K562 (cell line): ENCODE measurements at regions not wholly inside any gene's neighbourhood (a gene's known extent, or its start where the extent isn't known, plus 50 kb on each side); places are given as distances from the start of the nearest gene placed in this dataset.

Experiments used
- ATAC-seq: fragments of 200-7000 bp; cut with Tn5 transposase; 3 replicates; pipeline ENCODE4 v1.9.1; 2020; ENCODE audit warnings: moderate library complexity
- BruUV-seq: library from RNA; stranded (reverse); fragments of 400-500 nt; replicated peaks from 2 replicates; lab custom pipeline; 2021; lab: Mats Ljungman, UMichigan
- CTCF ChIA-PET: fragments of 300-600 bp; formaldehyde crosslinking; extraction: SDS; loops from one replicate; lab custom pipeline; 2021; ENCODE audit warnings: low intra/inter-chr PET ratio; lab: Yijun Ruan, JAX
- POLR2A ChIA-PET: fragments of 300-600, 350-650 bp; sonication (Branson Sonifier 250); formaldehyde crosslinking; extraction: SDS; loops from one replicate; lab custom pipeline; 2021; ENCODE audit warnings: antibody characterized with exemption, inconsistent platforms; lab: Yijun Ruan, JAX
- DNase-seq, 4 experiments: peaks; one replicate each; pipeline versions ENCODE4 v3.0.0 to v3.0.0-alpha.2; 2011 to 2018; ENCODE audit warnings: low spot score in 3 of 4, mixed read lengths in 3 of 4; ENCODE audit errors: extremely low read depth in 1 of 4
- FAIRE-seq: peaks from 2 replicates; lab custom pipeline; 2011; peaks lifted over from hg19 to GRCh38; lab: Jason Lieb, UNC
- H2AFZ ChIP-seq: 2 replicates; pipeline ENCODE4 v1.6.0; 2011; ENCODE audit warnings: low read depth, low read length, control low read depth, inconsistent platforms
- H3K27ac ChIP-seq: fragments of 200-600 bp; 3 replicates; pipeline ENCODE4 v1.8.0; 2011; ENCODE audit warnings: low read depth, mild to moderate bottlenecking, control low read depth, inconsistent platforms, low read length, moderate library complexity, mixed read lengths; ENCODE audit errors: extremely low read depth
- H3K27me3 ChIP-seq, 2 experiments: fragments of 300-600 bp in 1 of 2; 2 replicates in 1 of 2; 3 replicates in 1 of 2; pipeline versions ENCODE4 v1.6.0 to v1.8.0; 2011; ENCODE audit warnings: inconsistent platforms in 2 of 2, low read length in 2 of 2, mild to moderate bottlenecking in 1 of 2, mixed read lengths in 1 of 2, moderate library complexity in 1 of 2; ENCODE audit not compliant: control insufficient read depth in 2 of 2, insufficient read depth in 2 of 2
- H3K36me3 ChIP-seq: fragments of 300-600 bp; 3 replicates; pipeline ENCODE4 v1.8.0; 2011; ENCODE audit warnings: mild to moderate bottlenecking, low read length, inconsistent platforms; ENCODE audit not compliant: control insufficient read depth, insufficient read depth
- H3K4me1 ChIP-seq, 2 experiments: fragments of 200-600 bp in 1 of 2; replicated peaks in 1 of 2; 2 replicates in 1 of 2; 3 replicates in 1 of 2; pipeline versions ENCODE4 v1.5.1 to v1.8.0; 2011; ENCODE audit warnings: inconsistent platforms in 2 of 2, low read length in 2 of 2, mild to moderate bottlenecking in 1 of 2, mixed read lengths in 1 of 2, moderate library complexity in 1 of 2; ENCODE audit not compliant: control insufficient read depth in 2 of 2, insufficient read depth in 2 of 2
- H3K4me2 ChIP-seq: 2 replicates; pipeline ENCODE4 v1.6.1; 2011; ENCODE audit warnings: low read length, control low read depth, inconsistent platforms, mixed read lengths; ENCODE audit not compliant: insufficient read depth
- H3K4me3 ChIP-seq: fragments of 200-600 bp; sonication (generic), shearing (Covaris generic); 2 replicates; pipeline ENCODE4 v1.5.1; 2016; ENCODE audit warnings: control low read depth, inconsistent platforms
- H3K79me2 ChIP-seq: fragments of 200-600 bp; 3 replicates; pipeline ENCODE4 v1.8.0; 2011; ENCODE audit warnings: low read length, inconsistent platforms; ENCODE audit not compliant: control insufficient read depth, insufficient read depth
- H3K9ac ChIP-seq, 2 experiments: 2 replicates each; pipeline versions ENCODE4 v1.6.0 to v1.6.1; 2011; ENCODE audit warnings: low read depth in 2 of 2, low read length in 2 of 2, control low read depth in 1 of 2, inconsistent platforms in 1 of 2, mild to moderate bottlenecking in 1 of 2, mixed read lengths in 1 of 2; ENCODE audit not compliant: insufficient read depth in 1 of 2
- H3K9me1 ChIP-seq: one replicate; pipeline ENCODE4 v1.6.0; 2011; ENCODE audit warnings: inconsistent platforms, mild to moderate bottlenecking, low read length, moderate library complexity; ENCODE audit not compliant: control insufficient read depth, insufficient read depth
- H3K9me3 ChIP-seq: replicated peaks from 2 replicates; pipeline ENCODE4 v1.5.1; 2011; ENCODE audit warnings: low read depth, low read length, inconsistent platforms; ENCODE audit not compliant: control insufficient read depth, insufficient read depth
- H4K20me1 ChIP-seq: replicated peaks from 2 replicates; pipeline ENCODE4 v1.6.1; 2011; ENCODE audit warnings: low read length, inconsistent platforms, mixed read lengths; ENCODE audit not compliant: control insufficient read depth, insufficient read depth
- KAT7 ChIP-seq: sonication (generic); formaldehyde crosslinking; IDR thresholded peaks from 2 replicates; pipeline ENCODE4 v1.8.0; 2022; ENCODE audit warnings: missing genetic modification reagents, mild to moderate bottlenecking, borderline replicate concordance
- NEUROD1 ChIP-seq: fragments of 150-350 bp; IDR thresholded peaks from 2 replicates; pipeline ENCODE4 v1.6.1; 2014; ENCODE audit warnings: borderline replicate concordance, low read length, low read depth; ENCODE audit not compliant: partially characterized antibody
- NR2C1 ChIP-seq, 2 experiments: fragments of 450-650 bp; IDR thresholded peaks; 2 replicates each; pipeline ENCODE4 v1.6.1; 2017; ENCODE audit warnings: mild to moderate bottlenecking in 2 of 2, antibody characterized with exemption in 1 of 2, inconsistent platforms in 1 of 2, missing compliant biosample characterization in 1 of 2, missing genetic modification characterization in 1 of 2
- SRSF7 ChIP-seq: fragments of 200-400 bp; formaldehyde crosslinking; optimal IDR thresholded peaks from 2 replicates; pipeline ENCODE3; 2017; ENCODE audit warnings: mild to moderate bottlenecking, low read depth, low read length
- STAT5A ChIP-seq: IDR thresholded peaks from 2 replicates; pipeline ENCODE4 v1.6.1; 2012; ENCODE audit warnings: low read length, inconsistent platforms, borderline replicate concordance
- ZNF121 ChIP-seq: sonication (generic); formaldehyde crosslinking; conservative IDR thresholded peaks from 2 replicates; pipeline ENCODE4 v1.8.0; 2022; ENCODE audit warnings: missing genetic modification reagents
- WGBS: fragments of 100-300 bp; shearing (Covaris generic); methylation state at CpG from one replicate; pipeline ENCODE4 v1.1.6; 2016; ENCODE audit warnings: low coverage, mixed read lengths; ENCODE audit not compliant: insufficient coverage; ENCODE audit errors: missing lambda C conversion rate; 5-methylcytosine and 5-hydroxymethylcytosine counted together
- in situ Hi-C: fragments of 300-500 bp; cut with MboI; formaldehyde crosslinking; loops from 4 replicates; pipeline ENCODE4 v1.15.0; 2018; ENCODE audit warnings: inconsistent platforms, mixed read lengths
- intact Hi-C: fragments of 100-400 bp; cut with micrococcal nuclease; formaldehyde crosslinking; loops from 2 replicates; pipeline ENCODE4 v1.14.2; 2022
- TF ChIP-seq, protein P1 (sequence below): sonication (generic); formaldehyde crosslinking; IDR thresholded peaks from 2 replicates; pipeline ENCODE4 v1.9.0; 2022; ENCODE audit warnings: mild to moderate bottlenecking, missing genetic modification reagents
- TF ChIP-seq, protein P2 (sequence below): sonication (generic); formaldehyde crosslinking; IDR thresholded peaks from 2 replicates; pipeline ENCODE4 v1.8.0; 2023; ENCODE audit warnings: mild to moderate bottlenecking, missing genetic modification reagents
- TF ChIP-seq, protein P3 (sequence below): fragments of 250-450 bp; sonication (Bioruptor Pico); IDR thresholded peaks from 2 replicates; pipeline ENCODE4 v1.4.0; 2020; ENCODE audit warnings: mild to moderate bottlenecking, moderate library complexity, borderline replicate concordance
- TF ChIP-seq, protein P4 (sequence below): fragments of 450-650 bp; IDR thresholded peaks from 2 replicates; pipeline ENCODE4 v1.6.1; 2016; ENCODE audit warnings: low read depth, mild to moderate bottlenecking, moderate library complexity

DNA sequence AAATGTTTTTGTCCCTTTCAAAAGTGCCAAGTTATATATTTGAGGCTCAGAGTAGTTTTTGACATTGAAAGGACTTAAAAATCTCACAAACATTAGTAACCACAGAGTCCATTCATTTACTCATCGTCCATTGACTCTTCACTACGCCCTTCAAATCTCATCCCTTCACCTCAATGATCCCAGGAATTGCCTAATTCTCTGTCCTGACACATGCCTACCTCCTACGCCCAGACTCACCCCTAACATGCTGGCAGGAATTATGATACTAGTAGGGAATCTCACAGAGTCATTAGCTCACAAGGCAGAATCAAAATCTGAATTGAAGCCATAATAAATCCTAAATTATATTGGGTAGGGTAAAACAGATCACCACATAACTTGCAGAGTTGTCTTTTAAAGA is 410.1 kb downstream of the RAP2B start:
- Histone ChIP-seq H3K4me2 (no peak overlapping the region), H3K36me3 (no peaks in the 10 kb centered on the region), H3K27me3 (no peaks in the 10 kb centered on the region), H2AFZ (no peak overlapping the region), H3K9me3 (no peaks in the 10 kb centered on the region), H3K9me1 (no peaks in the 10 kb centered on the region), H4K20me1 (no peaks in the 10 kb centered on the region), H3K4me1 (no peaks in the 10 kb centered on the region), H3K9ac (no peak overlapping the region), H3K4me3 (no peak overlapping the region), H3K27ac (no peak overlapping the region), H3K79me2 (no peaks in the 10 kb centered on the region)
- ATAC-seq (no peak), DNase-seq (no peak), FAIRE-seq (no peak)
- TF ChIP-seq KAT7 (no peak), ZNF121 (CRISPR knock-in tag) (no peak)
- intact Hi-C loops = no loop called here
- no TSS peak for BruUV-seq
- WGBS = 2% methylated on average over 3 of the region's 3 CpGs
- CTCF ChIA-PET = no interaction called here
- POLR2A ChIA-PET = no interaction called here
- in situ Hi-C loops = no loop called here

DNA sequence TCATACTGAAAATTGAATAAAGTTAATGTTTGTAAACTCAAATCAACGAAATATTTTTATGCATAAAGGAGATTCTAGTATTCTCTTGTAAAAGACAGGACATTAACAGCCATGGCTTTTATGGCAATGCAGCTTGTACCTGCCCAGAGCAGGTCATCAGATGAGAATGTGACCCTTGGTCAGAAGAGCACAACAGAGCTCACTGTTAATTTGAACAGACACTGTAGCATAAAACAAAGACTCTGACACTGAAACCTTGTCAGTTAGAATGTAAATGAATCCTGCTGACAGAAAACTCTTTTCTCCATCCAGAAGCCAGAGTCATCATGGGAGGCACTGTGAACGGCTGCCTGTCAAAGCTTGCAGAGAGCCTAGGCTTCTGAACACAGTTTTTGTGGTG is 410.6 kb downstream of the RAP2B start:
- no peaks in the 10 kb centered on the region for H3K9me1 ChIP-seq
- no peaks in the 10 kb centered on the region for H4K20me1 ChIP-seq
- no peaks in the 10 kb centered on the region for H3K27me3 ChIP-seq
- no peak overlapping the region for H3K4me2 ChIP-seq
- ChIA-PET CTCF (no interaction called here), POLR2A (no interaction called here)
- FAIRE-seq (no peak), DNase-seq (no peak), ATAC-seq (no peak)
- WGBS = 0% methylated on average over 2 of the region's 2 CpGs
- H2AFZ ChIP-seq = no peak overlapping the region
- no peaks in the 10 kb centered on the region for H3K36me3 ChIP-seq
- H3K9me3 ChIP-seq = no peaks in the 10 kb centered on the region
- in situ Hi-C loops (no loop called here), intact Hi-C loops (no loop called here)
- H3K4me1 ChIP-seq = no peaks in the 10 kb centered on the region
- H3K9ac ChIP-seq = no peak overlapping the region
- no peak overlapping the region for H3K4me3 ChIP-seq
- BruUV-seq = no TSS peak
- no peaks in the 10 kb centered on the region for H3K79me2 ChIP-seq
- no peak overlapping the region for H3K27ac ChIP-seq
- TF ChIP-seq, protein P1, sequence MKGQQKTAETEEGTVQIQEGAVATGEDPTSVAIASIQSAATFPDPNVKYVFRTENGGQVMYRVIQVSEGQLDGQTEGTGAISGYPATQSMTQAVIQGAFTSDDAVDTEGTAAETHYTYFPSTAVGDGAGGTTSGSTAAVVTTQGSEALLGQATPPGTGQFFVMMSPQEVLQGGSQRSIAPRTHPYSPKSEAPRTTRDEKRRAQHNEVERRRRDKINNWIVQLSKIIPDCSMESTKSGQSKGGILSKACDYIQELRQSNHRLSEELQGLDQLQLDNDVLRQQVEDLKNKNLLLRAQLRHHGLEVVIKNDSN = no peak
- TF ChIP-seq, protein P2, sequence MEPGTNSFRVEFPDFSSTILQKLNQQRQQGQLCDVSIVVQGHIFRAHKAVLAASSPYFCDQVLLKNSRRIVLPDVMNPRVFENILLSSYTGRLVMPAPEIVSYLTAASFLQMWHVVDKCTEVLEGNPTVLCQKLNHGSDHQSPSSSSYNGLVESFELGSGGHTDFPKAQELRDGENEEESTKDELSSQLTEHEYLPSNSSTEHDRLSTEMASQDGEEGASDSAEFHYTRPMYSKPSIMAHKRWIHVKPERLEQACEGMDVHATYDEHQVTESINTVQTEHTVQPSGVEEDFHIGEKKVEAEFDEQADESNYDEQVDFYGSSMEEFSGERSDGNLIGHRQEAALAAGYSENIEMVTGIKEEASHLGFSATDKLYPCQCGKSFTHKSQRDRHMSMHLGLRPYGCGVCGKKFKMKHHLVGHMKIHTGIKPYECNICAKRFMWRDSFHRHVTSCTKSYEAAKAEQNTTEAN = no peak
- TF ChIP-seq STAT5A = no peak
- TF ChIP-seq, protein P3, sequence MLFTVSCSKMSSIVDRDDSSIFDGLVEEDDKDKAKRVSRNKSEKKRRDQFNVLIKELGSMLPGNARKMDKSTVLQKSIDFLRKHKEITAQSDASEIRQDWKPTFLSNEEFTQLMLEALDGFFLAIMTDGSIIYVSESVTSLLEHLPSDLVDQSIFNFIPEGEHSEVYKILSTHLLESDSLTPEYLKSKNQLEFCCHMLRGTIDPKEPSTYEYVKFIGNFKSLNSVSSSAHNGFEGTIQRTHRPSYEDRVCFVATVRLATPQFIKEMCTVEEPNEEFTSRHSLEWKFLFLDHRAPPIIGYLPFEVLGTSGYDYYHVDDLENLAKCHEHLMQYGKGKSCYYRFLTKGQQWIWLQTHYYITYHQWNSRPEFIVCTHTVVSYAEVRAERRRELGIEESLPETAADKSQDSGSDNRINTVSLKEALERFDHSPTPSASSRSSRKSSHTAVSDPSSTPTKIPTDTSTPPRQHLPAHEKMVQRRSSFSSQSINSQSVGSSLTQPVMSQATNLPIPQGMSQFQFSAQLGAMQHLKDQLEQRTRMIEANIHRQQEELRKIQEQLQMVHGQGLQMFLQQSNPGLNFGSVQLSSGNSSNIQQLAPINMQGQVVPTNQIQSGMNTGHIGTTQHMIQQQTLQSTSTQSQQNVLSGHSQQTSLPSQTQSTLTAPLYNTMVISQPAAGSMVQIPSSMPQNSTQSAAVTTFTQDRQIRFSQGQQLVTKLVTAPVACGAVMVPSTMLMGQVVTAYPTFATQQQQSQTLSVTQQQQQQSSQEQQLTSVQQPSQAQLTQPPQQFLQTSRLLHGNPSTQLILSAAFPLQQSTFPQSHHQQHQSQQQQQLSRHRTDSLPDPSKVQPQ (CRISPR knock-in tag) = no peak
- no peak for TF ChIP-seq NR2C1 (IDR thresholded peaks at IDR 0.05)
- no peak for TF ChIP-seq NR2C1 (tag; IDR thresholded peaks at IDR 0.05)
- no peak for TF ChIP-seq NEUROD1
- TF ChIP-seq SRSF7 = no peak
- TF ChIP-seq ZNF121 (CRISPR knock-in tag) = no peak
- TF ChIP-seq, protein P4, sequence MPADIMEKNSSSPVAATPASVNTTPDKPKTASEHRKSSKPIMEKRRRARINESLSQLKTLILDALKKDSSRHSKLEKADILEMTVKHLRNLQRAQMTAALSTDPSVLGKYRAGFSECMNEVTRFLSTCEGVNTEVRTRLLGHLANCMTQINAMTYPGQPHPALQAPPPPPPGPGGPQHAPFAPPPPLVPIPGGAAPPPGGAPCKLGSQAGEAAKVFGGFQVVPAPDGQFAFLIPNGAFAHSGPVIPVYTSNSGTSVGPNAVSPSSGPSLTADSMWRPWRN = no peak
